ENCODE measurements at regions not wholly inside any gene's neighbourhood (a gene's known extent, or its start where the extent isn't known, plus 50 kb on each side); places are given as distances from the start of the nearest gene placed in this dataset.

- no peaks in the 10 kb centered on the region for H3K79me2 ChIP-seq (replicated peaks; ENCODE audit: insufficient read depth)
- ATAC-seq (no peak), DNase-seq (ENCODE audit: low spot score) (no peak)
- H3K4me3 Mint-ChIP-seq, result no peak overlapping the region
- peaks cover 13% of the 10 kb centered on the region for H3K9me3 Mint-ChIP-seq
- no peaks in the 10 kb centered on the region for H3K4me1 ChIP-seq (ENCODE audit: insufficient read depth)
- H3K27me3 ChIP-seq (ENCODE audit: insufficient read depth), result no peaks in the 10 kb centered on the region
- no peaks in the 10 kb centered on the region for H3F3A ChIP-seq (replicated peaks; ENCODE audit: low read depth)
- no peaks in the 10 kb centered on the region for H3K36me3 ChIP-seq (ENCODE audit: insufficient read depth)
- H3K36me3 Mint-ChIP-seq (ENCODE audit: low read depth), result peaks cover 6% of the 10 kb centered on the region; the same call in 2 of the 3 replicates
- peaks cover 4% of the 10 kb centered on the region for H3K27me3 Mint-ChIP-seq (ENCODE audit: insufficient read depth, low read depth, poor library complexity)
- H4K20me1 ChIP-seq (replicated peaks; ENCODE audit: insufficient read depth), result no peaks in the 10 kb centered on the region
- no peak overlapping the region for H2AFZ ChIP-seq
- TF ChIP-seq, protein P1, sequence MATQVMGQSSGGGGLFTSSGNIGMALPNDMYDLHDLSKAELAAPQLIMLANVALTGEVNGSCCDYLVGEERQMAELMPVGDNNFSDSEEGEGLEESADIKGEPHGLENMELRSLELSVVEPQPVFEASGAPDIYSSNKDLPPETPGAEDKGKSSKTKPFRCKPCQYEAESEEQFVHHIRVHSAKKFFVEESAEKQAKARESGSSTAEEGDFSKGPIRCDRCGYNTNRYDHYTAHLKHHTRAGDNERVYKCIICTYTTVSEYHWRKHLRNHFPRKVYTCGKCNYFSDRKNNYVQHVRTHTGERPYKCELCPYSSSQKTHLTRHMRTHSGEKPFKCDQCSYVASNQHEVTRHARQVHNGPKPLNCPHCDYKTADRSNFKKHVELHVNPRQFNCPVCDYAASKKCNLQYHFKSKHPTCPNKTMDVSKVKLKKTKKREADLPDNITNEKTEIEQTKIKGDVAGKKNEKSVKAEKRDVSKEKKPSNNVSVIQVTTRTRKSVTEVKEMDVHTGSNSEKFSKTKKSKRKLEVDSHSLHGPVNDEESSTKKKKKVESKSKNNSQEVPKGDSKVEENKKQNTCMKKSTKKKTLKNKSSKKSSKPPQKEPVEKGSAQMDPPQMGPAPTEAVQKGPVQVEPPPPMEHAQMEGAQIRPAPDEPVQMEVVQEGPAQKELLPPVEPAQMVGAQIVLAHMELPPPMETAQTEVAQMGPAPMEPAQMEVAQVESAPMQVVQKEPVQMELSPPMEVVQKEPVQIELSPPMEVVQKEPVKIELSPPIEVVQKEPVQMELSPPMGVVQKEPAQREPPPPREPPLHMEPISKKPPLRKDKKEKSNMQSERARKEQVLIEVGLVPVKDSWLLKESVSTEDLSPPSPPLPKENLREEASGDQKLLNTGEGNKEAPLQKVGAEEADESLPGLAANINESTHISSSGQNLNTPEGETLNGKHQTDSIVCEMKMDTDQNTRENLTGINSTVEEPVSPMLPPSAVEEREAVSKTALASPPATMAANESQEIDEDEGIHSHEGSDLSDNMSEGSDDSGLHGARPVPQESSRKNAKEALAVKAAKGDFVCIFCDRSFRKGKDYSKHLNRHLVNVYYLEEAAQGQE (IDR thresholded peaks at IDR 0.05; ENCODE audit: unreplicated experiment), result no peak
- TF ChIP-seq JUNB (IDR thresholded peaks at IDR 0.05; ENCODE audit: unreplicated experiment), result no peak
- TF ChIP-seq CREB1 (CRISPR knock-in tag; IDR thresholded peaks at IDR 0.05; ENCODE audit: low read depth), result no peak
- TF ChIP-seq STAT1 (IDR thresholded peaks at IDR 0.05; ENCODE audit: unreplicated experiment), result no peak
- H3K27ac ChIP-seq (ENCODE audit: low read depth), result no peak overlapping the region
- H3K9me2 ChIP-seq (ENCODE audit: insufficient read depth), result no peaks in the 10 kb centered on the region
- no peak overlapping the region for H3K4me3 ChIP-seq
- H3K4me2 ChIP-seq, result no peak overlapping the region
- peaks cover 5% of the 10 kb centered on the region; the same call in 2 of the 3 replicates for H3K4me1 Mint-ChIP-seq
- H3K27ac Mint-ChIP-seq, result no peak overlapping the region
These were observed 278.8 kb downstream of the IRX2 start for GRCh38 chr5:2472670-2473069.

- H3K27ac Mint-ChIP-seq, result no peak overlapping the region
- no peak for TF ChIP-seq CTCF (conservative IDR thresholded peaks at IDR 0.05; ENCODE audit: low read depth in 2 of 2)
- TF ChIP-seq ZNF331 (CRISPR knock-in tag; IDR thresholded peaks at IDR 0.05; ENCODE audit: low read depth), result no peak
- no peak for TF ChIP-seq ZNF114 (CRISPR knock-in tag; IDR thresholded peaks at IDR 0.05)
- TF ChIP-seq EZH2phosphoT487 (IDR thresholded peaks at IDR 0.05; ENCODE audit: unreplicated experiment), result no peak
- no peak for TF ChIP-seq POLR2AphosphoS5 (IDR thresholded peaks at IDR 0.05; ENCODE audit: low read depth)
- TF ChIP-seq, protein P2, sequence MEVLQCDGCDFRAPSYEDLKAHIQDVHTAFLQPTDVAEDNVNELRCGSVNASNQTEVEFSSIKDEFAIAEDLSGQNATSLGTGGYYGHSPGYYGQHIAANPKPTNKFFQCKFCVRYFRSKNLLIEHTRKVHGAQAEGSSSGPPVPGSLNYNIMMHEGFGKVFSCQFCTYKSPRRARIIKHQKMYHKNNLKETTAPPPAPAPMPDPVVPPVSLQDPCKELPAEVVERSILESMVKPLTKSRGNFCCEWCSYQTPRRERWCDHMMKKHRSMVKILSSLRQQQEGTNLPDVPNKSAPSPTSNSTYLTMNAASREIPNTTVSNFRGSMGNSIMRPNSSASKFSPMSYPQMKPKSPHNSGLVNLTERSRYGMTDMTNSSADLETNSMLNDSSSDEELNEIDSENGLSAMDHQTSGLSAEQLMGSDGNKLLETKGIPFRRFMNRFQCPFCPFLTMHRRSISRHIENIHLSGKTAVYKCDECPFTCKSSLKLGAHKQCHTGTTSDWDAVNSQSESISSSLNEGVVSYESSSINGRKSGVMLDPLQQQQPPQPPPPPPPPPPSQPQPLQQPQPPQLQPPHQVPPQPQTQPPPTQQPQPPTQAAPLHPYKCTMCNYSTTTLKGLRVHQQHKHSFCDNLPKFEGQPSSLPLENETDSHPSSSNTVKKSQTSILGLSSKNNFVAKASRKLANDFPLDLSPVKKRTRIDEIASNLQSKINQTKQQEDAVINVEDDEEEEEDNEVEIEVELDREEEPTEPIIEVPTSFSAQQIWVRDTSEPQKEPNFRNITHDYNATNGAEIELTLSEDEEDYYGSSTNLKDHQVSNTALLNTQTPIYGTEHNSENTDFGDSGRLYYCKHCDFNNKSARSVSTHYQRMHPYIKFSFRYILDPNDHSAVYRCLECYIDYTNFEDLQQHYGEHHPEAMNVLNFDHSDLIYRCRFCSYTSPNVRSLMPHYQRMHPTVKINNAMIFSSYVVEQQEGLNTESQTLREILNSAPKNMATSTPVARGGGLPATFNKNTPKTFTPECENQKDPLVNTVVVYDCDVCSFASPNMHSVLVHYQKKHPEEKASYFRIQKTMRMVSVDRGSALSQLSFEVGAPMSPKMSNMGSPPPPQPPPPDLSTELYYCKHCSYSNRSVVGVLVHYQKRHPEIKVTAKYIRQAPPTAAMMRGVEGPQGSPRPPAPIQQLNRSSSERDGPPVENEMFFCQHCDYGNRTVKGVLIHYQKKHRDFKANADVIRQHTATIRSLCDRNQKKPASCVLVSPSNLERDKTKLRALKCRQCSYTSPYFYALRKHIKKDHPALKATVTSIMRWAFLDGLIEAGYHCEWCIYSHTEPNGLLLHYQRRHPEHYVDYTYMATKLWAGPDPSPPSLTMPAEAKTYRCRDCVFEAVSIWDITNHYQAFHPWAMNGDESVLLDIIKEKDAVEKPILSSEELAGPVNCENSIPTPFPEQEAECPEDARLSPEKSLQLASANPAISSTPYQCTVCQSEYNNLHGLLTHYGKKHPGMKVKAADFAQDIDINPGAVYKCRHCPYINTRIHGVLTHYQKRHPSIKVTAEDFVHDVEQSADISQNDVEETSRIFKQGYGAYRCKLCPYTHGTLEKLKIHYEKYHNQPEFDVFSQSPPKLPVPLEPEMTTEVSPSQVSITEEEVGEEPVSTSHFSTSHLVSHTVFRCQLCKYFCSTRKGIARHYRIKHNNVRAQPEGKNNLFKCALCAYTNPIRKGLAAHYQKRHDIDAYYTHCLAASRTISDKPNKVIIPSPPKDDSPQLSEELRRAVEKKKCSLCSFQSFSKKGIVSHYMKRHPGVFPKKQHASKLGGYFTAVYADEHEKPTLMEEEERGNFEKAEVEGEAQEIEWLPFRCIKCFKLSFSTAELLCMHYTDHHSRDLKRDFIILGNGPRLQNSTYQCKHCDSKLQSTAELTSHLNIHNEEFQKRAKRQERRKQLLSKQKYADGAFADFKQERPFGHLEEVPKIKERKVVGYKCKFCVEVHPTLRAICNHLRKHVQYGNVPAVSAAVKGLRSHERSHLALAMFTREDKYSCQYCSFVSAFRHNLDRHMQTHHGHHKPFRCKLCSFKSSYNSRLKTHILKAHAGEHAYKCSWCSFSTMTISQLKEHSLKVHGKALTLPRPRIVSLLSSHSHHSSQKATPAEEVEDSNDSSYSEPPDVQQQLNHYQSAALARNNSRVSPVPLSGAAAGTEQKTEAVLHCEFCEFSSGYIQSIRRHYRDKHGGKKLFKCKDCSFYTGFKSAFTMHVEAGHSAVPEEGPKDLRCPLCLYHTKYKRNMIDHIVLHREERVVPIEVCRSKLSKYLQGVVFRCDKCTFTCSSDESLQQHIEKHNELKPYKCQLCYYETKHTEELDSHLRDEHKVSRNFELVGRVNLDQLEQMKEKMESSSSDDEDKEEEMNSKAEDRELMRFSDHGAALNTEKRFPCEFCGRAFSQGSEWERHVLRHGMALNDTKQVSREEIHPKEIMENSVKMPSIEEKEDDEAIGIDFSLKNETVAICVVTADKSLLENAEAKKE (CRISPR knock-in tag; IDR thresholded peaks at IDR 0.05), result no peak
- no peak for TF ChIP-seq NANOG (IDR thresholded peaks at IDR 0.05; ENCODE audit: borderline replicate concordance)
These were observed 280.2 kb downstream of the IRX2 start for GRCh38 chr5:2471152-2471879.

More at GRCh38 chr5:2471152-2471879, 280.2 kb downstream of the IRX2 start:
- Histone ChIP-seq H3K27me3 (ENCODE audit: insufficient read depth) (no peaks in the 10 kb centered on the region), H2AFZ (no peak overlapping the region), H3K27ac (ENCODE audit: low read depth) (no peak overlapping the region), H3K4me2 (no peak overlapping the region), H3K9me2 (ENCODE audit: insufficient read depth) (no peaks in the 10 kb centered on the region), H3K4me1 (ENCODE audit: insufficient read depth) (no peaks in the 10 kb centered on the region), H4K20me1 (replicated peaks; ENCODE audit: insufficient read depth) (no peaks in the 10 kb centered on the region), H3K4me3 (no peak overlapping the region), H3K79me2 (replicated peaks; ENCODE audit: insufficient read depth) (no peaks in the 10 kb centered on the region), H3F3A (replicated peaks; ENCODE audit: low read depth) (no peaks in the 10 kb centered on the region), H3K36me3 (ENCODE audit: insufficient read depth) (no peaks in the 10 kb centered on the region)
- peaks cover 6% of the 10 kb centered on the region; the same call in 2 of the 3 replicates for H3K36me3 Mint-ChIP-seq (ENCODE audit: low read depth)
- H3K4me3 Mint-ChIP-seq, result no peak overlapping the region
- H3K4me1 Mint-ChIP-seq, result peaks cover 14% of the 10 kb centered on the region
- H3K9me3 Mint-ChIP-seq, result peaks cover 13% of the 10 kb centered on the region
- no peak for ATAC-seq
- peaks cover 6% of the 10 kb centered on the region for H3K27me3 Mint-ChIP-seq (ENCODE audit: insufficient read depth, low read depth, poor library complexity)
- DNase-seq (ENCODE audit: low spot score), result no peak

All from GM23338 (cell line).